Ovary (tissue), 7 donors: ENCODE measurements at regions not wholly inside any gene's neighbourhood (a gene's known extent, or its start where the extent isn't known, plus 50 kb on each side); places are given as distances from the start of the nearest gene placed in this dataset.
A peak's percentile ranks its signal among the peaks of the same experiment; 100 is the strongest.

Source experiments
- DNase-seq, 5 donors: peaks; one replicate each; pipeline ENCODE4 v3.0.0-alpha.2; 2019 to 2020
- H3K27ac ChIP-seq, 2 donors: fragments of 200-600 bp; one replicate each; pipeline versions ENCODE4 v1.5.1 to v1.8.0; 2019 to 2022
- H3K27me3 ChIP-seq: fragments of 200-600 bp; one replicate; pipeline ENCODE4 v1.8.0; 2022
- H3K36me3 ChIP-seq: fragments of 200-600 bp; sonication (generic); one replicate; pipeline ENCODE4 v1.5.1; 2019
- H3K4me1 ChIP-seq: one replicate; pipeline ENCODE4 v1.8.1; 2013; ENCODE audit warnings: mild to moderate bottlenecking, moderate library complexity; ENCODE audit not compliant: insufficient read depth
- H3K4me3 ChIP-seq: fragments of 200-600 bp; sonication (generic); one replicate; pipeline ENCODE4 v1.5.1; 2017
- H3K9me3 ChIP-seq, 2 donors: fragments of 200-600 bp in 1 of 2; sonication (generic) in 1 of 2; one replicate each; pipeline versions ENCODE4 v1.5.1 to v1.8.1; 2013 to 2019; ENCODE audit warnings: mild to moderate bottlenecking in 1 of 2, moderate library complexity in 1 of 2
- EP300 ChIP-seq: sonication (generic); formaldehyde crosslinking; IDR thresholded peaks from one replicate; pipeline ENCODE4 v1.6.1; 2017; ENCODE audit warnings: antibody characterized with exemption
- POLR2A ChIP-seq: fragments of 450-650 bp; IDR thresholded peaks from one replicate; pipeline ENCODE4 v1.6.1; 2017; ENCODE audit warnings: antibody characterized with exemption, mild to moderate bottlenecking, moderate library complexity
- WGBS, 3 donors: extraction: QIAGEN DNeasy Blood & Tissue Kit in 1 of 3; methylation state at CpG; one replicate each; pipeline versions ENCODE4 v1.1.5 to v1.1.7; 2013 to 2017; 5-methylcytosine and 5-hydroxymethylcytosine counted together
- intact Hi-C, 4 donors: fragments of 100-400 bp; cut with DNase I; formaldehyde crosslinking; loops; one replicate each; pipeline versions ENCODE4 v1.11.0 to v1.15.1; 2022 to 2023
- TF ChIP-seq, protein P1 (sequence below), 3 donors: fragments of 450-650 bp in 2 of 3; fragments of 200-600 bp in 1 of 3; IDR thresholded peaks; one replicate each; pipeline versions ENCODE4 v1.5.1 to v1.8.0; 2016 to 2022; ENCODE audit warnings: antibody characterized with exemption in 3 of 3, mild to moderate bottlenecking in 1 of 3
- donor health status: DM: no; HTN: no; CAD: no; lungs with moderate emphysema.
- donor health status: DM: no; HTN: no; CAD: no.
- donor health status: Bipolar disorder and iron deficiency.
- donor health status: DM: no; HTN: no; CAD: no.
- donor health status: DM: yes; HTN: yes; CAD: no.

GRCh38 chr6:105985816-105986632 lies 100.1 kb upstream of the PRDM1 start:
- H3K4me3 ChIP-seq: no peak overlapping the region

DNA sequence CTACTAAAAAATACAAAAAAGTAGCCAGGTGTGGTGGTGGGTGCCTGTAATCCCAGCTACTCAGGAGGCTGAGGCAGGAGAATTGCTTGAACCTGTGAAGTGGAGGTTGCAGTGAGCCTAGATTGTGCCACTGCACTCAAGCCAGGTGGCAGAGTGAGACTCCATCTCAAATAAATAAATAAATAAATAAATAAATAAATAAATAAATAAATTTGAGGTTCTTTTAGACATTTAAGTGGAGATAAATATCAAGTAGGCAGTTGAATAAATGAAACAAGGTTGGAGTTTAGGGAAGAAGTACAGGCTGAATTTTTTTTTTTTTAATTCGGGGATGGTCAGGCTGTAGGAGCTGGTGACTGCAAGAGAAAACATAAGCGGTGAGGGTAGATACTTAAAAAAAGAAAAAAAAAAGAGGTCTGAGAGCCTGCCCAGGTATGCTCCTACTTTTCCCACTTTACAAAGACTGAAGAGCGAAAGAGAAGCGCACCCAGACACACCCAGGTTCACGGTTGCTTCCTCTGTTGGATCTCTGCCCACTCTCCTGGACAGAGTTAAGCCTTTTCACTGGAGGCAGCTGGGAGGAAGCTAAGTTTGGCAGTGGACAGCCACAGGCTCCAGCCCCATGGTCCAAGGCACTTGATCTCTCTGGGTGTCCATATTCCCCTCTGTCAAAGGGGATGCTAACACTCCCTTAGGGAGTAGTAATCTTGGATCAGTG lies 100.9 kb upstream of the PRDM1 start:
- H3K27me3 ChIP-seq: no peaks in the 10 kb centered on the region
- intact Hi-C loops: loop anchor here in 1 of 4 donors (10.0 kb wide), 1 partner anchor 190 kb away; no protein-coding TSS in a partner anchor
- H3K9me3 ChIP-seq: no peaks in the 10 kb centered on the region
- no peak for TF ChIP-seq POLR2A
- TF ChIP-seq, protein P1, sequence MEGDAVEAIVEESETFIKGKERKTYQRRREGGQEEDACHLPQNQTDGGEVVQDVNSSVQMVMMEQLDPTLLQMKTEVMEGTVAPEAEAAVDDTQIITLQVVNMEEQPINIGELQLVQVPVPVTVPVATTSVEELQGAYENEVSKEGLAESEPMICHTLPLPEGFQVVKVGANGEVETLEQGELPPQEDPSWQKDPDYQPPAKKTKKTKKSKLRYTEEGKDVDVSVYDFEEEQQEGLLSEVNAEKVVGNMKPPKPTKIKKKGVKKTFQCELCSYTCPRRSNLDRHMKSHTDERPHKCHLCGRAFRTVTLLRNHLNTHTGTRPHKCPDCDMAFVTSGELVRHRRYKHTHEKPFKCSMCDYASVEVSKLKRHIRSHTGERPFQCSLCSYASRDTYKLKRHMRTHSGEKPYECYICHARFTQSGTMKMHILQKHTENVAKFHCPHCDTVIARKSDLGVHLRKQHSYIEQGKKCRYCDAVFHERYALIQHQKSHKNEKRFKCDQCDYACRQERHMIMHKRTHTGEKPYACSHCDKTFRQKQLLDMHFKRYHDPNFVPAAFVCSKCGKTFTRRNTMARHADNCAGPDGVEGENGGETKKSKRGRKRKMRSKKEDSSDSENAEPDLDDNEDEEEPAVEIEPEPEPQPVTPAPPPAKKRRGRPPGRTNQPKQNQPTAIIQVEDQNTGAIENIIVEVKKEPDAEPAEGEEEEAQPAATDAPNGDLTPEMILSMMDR (IDR thresholded peaks at IDR 0.05): no peak
- TF ChIP-seq EP300: no peak
- 53 to 76% (median 61%) methylated on average over 5 of the region's 5 CpGs for WGBS, 3 donors
- DNase-seq: no peak
- no peaks in the 10 kb centered on the region for H3K36me3 ChIP-seq
- no peaks in the 10 kb centered on the region for H3K4me1 ChIP-seq
- no peak overlapping the region for H3K4me3 ChIP-seq
- no peak overlapping the region for H3K27ac ChIP-seq

More at GRCh38 chr6:105985816-105986632, 100.1 kb upstream of the PRDM1 start:
- WGBS, 3 donors: 29 to 50% (median 45%) methylated on average over 48 of the region's 48 CpGs
- H3K9me3 ChIP-seq: no peaks in the 10 kb centered on the region
- TF ChIP-seq, protein P1 (IDR thresholded peaks at IDR 0.05): no peak
- TF ChIP-seq EP300 (no peak), POLR2A (no peak)
- no peak overlapping the region for H3K27ac ChIP-seq
- H3K4me1 ChIP-seq: no peaks in the 10 kb centered on the region
- no peaks in the 10 kb centered on the region for H3K36me3 ChIP-seq
- peak in 2 of 5 donors; percentile 14 to 39 for DNase-seq
- intact Hi-C loops: loop anchor here in 1 of 4 donors (10.0 kb wide), 1 partner anchor 191 kb away; no protein-coding TSS in a partner anchor
- no peaks in the 10 kb centered on the region for H3K27me3 ChIP-seq

DNA sequence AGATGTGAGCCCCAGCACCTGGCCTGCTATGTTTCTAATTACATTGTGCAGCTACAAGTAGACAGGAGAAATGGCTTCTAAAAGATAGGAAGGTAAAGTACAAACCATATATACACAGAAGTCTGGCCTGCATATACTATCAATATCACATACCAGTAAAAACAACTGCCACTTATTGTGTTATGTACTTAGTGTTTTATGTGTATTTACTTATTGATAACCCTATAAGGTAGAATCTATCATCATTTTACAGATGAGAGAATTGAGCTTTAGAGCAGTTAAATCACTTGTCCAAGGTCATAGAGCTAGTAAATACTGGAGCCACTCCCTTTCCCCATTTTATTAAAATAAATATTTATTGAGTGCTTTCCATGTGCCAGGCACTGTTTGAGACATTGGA lies 102.4 kb upstream of the PRDM1 start:
- Histone ChIP-seq H3K4me3 (no peak overlapping the region), H3K4me1 (no peaks in the 10 kb centered on the region), H3K27me3 (no peaks in the 10 kb centered on the region), H3K27ac (no peak overlapping the region), H3K9me3 (no peaks in the 10 kb centered on the region), H3K36me3 (no peaks in the 10 kb centered on the region)
- DNase-seq: no peak
- intact Hi-C loops: loop anchor here in 1 of 4 donors (10.0 kb wide), 1 partner anchor 189 kb away; no protein-coding TSS in a partner anchor
- TF ChIP-seq, protein P1 (IDR thresholded peaks at IDR 0.05): no peak
- no peak for TF ChIP-seq POLR2A
- no peak for TF ChIP-seq EP300

DNA sequence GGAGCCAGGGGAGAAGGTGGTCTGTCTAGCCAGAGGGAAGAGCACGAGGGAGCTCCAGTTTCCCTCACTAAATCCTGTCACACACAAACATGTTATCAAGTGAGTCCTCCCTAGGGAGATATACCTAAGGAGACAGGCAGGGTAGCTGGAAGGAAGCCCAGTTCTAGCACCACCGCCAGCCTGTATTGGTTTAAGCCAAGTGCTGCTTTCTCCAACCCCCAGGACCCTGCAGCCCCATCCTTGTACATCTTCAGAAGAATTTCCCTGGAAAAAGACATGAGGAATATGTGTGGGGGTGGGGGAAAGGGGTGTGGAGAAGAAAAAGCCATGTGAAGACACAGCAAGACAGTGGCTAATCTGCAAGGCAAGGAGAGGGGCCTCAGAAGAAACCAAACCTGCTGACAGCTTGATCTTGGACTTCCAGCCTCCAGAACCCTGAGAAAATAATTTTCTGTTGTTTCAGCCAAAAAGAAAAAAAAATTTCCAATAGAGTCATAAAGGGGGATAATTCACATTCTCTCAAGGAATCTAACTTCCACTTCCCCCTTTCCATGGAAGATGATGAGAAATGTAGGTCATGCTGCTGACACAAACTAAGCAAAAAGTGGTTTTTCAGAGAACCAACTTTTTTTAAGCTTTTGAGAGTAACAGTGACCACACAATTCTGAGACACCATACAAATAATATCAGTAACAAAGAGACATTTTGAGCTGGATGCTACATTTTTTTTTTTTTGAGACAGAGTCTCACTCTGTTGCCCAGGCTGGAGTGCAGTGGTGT lies 103.2 kb upstream of the PRDM1 start:
- intact Hi-C loops: loop anchor here in 1 of 4 donors (10.0 kb wide), 1 partner anchor 188 kb away; no protein-coding TSS in a partner anchor
- DNase-seq: no peak
- TF ChIP-seq POLR2A: no peak
- Histone ChIP-seq H3K36me3 (no peaks in the 10 kb centered on the region), H3K27me3 (no peaks in the 10 kb centered on the region), H3K27ac (no peak overlapping the region), H3K9me3 (no peaks in the 10 kb centered on the region), H3K4me3 (no peak overlapping the region), H3K4me1 (no peaks in the 10 kb centered on the region)
- 64 to 85% (median 72%) methylated on average over 2 of the region's 2 CpGs for WGBS, 3 donors
